Activated CD4-positive, alpha-beta T cell treated with anti-CD3 and anti-CD28 coated beads, Interleukin-2, amount 50 U/mL, for 4 hours (primary cell): ENCODE measurements at regions not wholly inside any gene's neighbourhood (a gene's known extent, or its start where the extent isn't known, plus 50 kb on each side); places are given as distances from the start of the nearest gene placed in this dataset.
"Not testable (repeated sequence)": the region's sequence is repeated elsewhere in the genome, so short reads cannot be mapped to it uniquely, and the experiment has no call there.

Experiments used
- DNase-seq, 2 experiments: peaks; one replicate each; pipeline ENCODE4 v3.0.0-alpha.2; 2020

DNA sequence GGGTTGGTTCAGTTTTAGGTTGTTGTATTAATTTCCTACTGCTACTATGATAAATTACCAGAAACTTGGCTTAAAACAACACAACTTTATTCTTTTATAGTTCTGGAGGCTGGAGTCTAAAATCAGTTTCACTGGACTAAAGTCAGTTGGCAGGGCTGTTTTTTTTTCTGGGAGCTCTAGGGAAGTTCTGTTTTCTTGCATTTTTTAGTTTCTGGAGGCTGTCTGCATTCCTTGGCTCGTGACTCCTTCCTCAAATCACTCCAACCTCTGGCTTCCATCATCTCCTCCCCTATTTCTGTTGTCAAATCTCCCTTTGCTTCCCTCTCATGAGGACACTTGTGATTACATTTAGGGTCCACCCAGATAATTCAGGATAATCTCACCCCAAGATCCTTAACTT is 51.3 kb upstream of the SUB1 start:
- DNase-seq = no peak

DNA sequence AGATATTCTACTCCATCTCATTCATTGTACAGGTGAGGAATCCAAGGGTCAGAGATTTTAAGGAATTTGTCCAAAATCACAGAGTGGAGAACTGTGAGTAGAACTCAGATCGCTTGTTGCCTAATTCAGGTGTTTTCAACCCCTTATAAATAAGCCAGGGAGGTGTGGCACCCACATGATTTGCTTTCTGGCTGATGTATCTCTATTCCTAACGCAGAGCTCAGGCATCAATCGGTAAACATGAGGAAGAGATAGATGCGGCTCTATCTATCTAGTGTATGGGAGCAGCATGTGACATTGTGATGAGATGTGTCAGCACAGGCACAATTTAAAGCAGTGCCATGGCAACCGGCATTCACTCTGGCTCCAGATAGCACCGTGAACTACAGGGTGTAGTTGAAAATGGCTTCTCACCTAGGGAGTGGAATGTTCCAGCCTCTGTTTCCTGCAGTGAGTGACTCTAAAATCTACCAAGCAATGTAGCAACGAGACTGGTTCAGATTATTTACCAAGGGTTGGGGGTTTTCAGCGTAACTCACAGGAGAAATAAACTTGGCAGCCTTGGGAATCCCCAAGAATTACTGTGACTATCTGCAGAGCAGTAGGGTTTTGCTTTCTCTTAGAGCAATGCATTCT is 53.4 kb upstream of the SUB1 start:
- DNase-seq = peak; percentile 43 to 50

DNA sequence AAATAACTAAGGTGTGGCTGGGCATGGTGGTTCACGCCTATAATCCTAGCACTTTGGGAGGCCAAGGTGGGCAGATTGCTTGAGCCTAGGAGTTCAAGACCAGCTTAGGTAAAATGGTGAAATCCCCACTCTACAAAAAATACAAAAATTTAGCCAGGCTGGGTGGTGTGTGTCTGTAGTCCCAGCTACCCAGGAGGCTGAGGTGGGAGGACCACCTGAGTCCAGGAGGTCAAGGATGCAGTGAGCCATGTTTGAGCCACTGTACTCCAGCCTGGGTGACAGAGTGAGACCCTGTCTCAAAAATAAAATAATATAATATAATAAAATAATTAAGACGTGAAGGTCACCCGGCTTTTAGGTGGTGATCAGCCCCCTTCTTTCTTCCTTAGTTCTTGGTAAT is 58.0 kb upstream of the SUB1 start:
- DNase-seq = not testable (repeated sequence)

DNA sequence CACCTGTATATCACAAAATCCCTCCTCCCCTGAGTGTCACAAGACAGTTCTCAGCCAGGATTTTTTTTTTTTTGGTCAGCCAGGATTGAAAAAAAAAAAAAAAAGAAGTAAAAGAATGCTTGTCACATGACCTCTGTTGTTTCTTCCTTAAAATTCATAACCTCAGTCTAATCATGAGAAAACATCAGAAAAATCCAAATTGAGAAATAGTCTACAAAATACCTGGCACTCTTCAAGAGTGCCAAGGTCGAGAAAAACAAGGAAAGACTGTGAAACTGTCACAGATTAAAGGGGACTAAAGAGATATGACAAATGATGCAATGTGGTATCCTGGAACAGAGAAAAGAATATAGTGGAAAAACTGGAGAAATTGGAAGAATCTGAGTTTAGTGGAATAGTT is 58.5 kb upstream of the SUB1 start:
- no peak for DNase-seq

DNA sequence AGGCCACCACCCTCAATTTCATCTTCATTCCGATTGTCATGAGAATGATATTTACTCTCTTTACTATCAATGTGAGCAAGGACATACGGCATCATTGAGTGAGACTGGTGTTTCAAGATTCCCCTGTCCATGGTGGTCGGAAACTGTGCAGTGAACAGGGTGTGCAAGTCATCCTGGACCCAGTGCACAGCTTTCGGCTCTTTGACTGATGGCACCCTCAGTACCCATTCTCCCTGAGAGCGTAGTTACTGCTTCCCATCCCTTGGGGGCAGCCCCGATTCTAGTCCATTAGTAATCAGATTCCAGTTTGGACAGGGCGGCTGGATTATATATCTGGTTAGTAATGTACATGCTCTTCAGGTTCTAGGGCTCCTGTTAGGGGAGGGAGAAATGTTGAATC is 61.7 kb upstream of the SUB1 start:
- DNase-seq = no peak

DNA sequence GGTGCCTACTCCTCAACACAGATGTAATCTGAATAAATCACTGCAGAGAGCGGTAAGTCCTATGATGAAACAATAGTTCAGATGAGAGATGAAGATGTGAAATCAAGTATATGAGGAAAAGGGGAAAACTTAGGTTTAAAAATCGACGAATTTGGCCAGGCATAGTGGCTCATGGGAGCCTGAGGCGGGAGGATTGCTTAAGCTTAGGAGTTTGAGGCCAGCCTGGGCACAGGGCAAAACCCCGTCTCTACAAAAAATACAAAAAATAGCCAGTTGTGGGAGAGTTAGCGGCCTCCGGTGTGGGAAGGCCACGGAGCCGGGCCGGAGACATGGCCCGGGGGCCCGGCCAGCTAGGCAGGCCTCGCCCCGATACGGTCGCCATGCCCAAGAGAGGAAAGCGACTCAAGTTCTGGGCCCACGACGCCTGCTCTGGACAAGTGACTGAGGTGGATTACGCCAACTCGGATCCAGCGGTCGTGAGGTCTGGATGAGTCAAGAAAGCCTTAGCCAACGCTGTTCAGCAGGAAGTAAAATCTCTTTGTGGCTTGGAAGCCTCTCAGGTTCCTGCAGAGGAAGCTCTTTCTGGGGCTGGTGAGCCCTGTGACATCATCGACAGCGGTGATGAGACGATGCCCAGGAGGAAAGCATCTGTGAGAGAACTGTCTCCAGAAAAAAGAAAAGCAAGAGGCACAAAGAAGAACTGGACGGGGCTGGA is 62.8 kb upstream of the SUB1 start:
- peak; percentile 18 to 26 for DNase-seq

DNA sequence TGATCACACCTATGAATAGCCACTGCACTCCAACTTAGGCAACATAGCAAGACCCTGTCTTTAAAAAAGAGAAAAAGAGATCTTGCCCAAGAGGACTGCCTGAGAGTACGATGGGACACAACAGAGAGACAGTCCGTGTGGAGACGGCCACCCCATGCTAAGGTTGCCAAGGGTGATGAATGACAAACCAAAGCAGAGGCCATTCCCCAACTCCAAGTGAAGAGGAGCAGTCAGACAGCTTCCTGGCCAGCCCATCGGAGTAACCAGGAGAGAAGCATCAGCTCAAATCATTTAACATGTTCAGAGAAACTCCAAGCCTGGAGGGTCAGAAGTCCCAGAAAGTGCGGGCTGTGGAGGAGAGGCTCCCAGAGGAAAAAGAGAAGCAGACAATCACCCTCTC is 63.9 kb upstream of the SUB1 start:
- no peak for DNase-seq

DNA sequence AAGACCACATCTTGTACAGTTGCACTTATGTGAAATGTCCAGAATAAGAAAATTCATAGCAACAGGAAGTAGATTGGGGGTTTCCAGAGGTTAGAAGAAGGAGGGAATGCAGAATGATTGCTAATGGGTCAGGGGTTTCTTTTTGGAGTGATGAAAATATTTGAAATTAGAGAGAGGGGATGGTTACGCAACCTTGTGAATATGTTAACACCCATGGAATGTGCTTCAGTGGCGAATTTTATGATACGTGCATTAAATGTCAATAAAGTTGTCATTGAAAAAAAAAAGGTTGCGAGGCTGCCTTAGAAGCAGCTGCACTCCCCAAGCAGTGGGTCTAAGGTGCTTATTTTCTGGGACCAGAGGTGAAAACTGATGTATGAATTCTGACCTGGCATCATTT is 64.4 kb upstream of the SUB1 start:
- no peak for DNase-seq

DNA sequence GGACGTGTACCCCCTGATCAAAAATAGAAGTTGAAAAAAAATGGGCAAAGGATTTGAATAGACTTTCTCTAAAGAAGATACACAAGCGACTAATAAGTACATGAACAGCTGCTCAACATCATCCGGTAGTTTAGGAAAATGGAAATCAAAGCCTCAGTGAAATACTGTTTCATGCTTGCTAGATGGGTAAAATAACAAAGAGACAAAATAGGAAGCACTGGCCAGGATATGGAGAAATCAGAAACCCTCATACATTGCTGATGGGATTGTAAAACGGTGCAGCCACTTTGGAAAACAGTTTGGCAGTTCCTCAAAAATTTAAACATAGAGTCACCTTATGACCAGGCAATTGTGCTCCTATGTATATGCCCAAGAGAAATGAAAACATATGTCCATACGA is 65.0 kb upstream of the SUB1 start:
- DNase-seq = no peak

DNA sequence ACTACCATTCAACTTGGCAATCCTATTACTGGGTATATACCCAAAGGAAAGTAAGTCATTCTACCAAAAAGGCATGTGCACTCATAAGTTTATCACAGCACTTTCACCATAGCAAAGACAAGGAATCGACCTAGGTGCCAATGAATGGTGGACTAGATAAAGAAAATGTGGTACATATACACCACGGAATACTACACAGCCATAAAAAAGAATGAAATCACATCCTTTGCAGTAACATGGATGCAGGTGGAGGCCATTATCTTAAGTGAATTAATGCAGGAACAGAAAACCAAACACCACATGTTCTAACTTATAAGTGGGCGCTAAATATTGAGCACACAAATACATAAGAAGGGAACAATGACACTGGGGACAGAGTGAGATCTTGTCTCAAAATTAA is 65.8 kb upstream of the SUB1 start:
- DNase-seq = no peak

DNA sequence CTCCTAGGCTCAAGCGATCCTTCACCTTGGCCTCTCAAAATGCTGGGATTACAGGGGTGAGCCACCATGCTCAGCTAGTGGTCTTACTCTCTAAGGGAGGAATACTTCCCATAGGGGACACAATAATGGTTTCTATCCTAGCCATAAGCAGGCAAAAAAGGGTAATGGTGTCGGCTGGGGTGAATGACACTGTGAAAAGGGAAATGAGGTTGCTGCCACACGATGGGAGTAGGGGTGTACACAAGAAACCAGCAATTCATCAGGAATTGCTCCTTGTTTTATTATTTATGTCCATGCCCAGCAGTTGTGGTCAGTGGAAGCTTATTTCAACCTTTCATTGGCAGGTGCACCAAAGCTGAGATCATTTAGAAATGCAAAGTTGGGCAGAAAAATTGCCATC is 70.3 kb upstream of the ZFR start:
- no peak for DNase-seq

DNA sequence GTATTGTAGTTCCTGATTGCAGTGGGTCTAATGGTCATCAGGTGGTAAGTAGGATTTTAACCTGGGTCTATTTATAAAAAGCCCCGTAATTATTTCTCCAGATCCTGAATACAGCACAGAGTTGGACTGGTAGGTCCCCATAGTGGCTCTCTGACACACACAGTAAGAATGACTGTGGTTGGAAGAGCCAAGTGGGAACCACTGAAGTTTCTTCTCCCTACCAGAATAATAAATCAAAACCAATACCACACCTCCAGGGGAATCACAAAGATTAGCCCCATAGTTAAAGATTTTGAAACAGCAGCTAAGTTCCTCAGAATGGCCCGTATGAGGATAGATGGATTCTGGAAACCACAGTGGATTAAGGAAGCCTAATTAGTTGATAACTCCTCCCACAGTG is 68.4 kb upstream of the ZFR start:
- DNase-seq = no peak

DNA sequence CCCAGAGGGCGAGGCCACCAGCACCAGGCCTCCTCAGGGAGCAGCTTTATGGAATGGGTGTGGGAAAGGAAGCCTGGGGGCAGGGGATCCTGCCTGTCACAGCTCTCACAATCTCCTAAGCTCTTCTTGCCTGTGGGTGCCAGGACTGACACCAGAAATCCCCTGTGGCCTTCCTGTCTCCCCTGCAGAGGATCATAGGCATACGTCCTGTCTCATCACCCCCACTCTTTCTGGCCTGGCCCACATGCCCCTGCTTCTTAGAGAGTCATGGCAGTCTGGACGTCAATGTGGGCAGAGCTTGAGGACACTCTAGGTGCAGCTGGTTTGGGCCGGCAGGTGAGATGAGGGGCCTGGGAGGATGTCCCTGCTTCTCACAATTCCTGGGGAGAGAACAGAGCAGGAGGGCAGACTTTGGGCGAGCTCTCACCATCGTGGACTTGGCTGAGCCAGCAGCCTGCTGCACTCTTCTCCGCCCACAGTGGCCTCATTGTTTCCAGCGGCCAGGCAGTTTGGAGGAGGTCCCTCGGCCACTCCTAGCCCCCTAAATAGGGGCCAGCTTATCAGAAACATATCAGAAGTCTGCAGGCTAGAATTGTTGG is 67.3 kb upstream of the ZFR start:
- DNase-seq = no peak

DNA sequence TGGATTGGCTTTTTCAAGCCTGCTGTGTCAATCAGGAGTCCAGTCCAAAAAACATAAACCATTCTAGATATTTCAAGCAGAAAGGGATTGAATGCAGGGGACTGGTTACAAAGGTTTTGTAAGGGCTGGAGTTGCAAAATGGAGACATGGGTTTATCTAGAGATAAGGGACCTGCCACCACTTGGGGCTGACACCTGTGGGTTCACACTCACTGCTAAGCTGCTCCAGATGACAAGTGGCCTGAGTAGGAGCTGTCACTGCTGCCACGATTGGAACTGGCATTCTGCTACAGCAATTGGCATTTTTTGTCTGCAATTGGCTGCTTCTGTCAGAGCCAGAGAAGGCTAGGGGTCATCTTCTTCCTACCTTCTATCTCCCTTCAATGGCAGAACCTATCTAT is 66.3 kb upstream of the ZFR start:
- DNase-seq = no peak

DNA sequence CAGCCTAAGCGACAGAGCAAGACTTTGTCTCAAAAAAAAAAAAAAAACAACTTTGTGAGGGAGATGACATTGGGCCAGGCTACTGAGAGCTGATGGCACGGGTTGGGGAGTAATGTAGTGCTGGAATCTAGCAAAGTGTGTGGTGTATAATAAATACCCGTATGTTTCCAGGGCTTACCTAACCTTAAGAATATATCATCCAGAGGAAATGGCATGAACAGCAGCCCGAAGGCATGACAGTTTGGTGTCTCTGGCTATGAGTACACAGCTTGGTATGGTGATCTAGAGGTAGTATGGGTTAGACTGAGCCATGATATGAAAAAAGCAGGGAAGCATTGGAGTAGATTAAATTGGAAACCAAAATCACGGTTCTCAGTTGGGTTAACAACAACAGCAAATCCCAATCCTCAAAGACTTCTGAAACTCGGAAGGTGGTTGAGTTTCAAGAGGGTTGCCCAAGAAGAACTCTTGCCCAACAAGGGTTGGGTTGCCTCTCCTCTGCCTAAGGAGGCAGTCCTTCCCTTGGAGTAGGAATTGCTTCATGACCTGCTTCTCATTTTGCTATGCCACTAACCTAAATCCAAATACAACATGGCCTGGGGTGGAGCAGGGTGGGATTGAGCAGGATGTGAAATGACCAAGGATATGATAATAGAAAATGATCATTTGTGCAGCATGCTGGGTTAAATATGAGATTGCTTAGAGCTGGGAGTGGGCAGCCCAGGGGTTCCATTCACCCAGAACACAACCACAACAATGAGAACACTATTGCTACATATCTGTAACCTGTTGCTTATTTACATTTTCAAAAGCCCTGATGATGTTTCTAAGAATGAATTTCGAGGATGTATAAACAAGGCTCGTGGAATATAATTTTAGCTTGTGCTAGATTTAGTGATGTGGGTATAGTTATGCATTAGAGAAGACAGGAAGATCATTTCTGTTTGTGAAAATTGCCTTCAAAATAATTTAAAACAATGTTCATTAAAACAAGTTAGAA is 64.6 kb upstream of the ZFR start:
- no peak for DNase-seq

DNA sequence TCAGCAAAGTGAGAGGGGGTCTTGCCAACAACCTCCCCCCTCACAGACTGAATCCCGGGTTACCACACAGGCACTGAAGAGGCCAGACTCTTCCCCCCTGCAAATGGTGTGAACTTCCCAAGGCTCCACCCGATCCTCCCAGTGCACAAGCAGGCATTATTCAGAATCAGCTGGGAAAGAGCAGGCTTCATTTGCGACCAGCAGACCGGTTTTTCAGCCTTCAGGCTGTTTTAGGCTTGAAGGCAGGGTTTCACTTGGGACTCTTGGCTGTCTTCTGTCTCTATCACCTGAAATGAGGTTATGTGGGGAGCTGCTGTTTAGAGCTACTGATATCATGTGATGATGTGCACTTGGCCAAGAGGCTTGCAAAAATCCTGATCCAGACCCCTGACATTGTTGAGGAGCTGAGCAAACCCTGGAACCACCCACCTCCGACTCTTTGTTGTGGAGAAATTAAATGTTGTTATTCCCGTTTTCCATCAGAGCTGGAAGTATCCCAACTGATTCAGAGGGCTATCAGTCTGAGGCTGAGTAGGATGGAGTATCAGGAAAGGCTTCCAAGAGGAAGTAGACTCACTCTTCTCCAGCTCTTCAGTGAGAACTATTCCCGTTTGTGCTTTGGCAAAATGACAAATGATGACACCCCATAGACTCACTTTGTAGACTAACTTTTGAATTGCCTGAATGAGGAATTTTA is 63.3 kb upstream of the ZFR start:
- no peak for DNase-seq

DNA sequence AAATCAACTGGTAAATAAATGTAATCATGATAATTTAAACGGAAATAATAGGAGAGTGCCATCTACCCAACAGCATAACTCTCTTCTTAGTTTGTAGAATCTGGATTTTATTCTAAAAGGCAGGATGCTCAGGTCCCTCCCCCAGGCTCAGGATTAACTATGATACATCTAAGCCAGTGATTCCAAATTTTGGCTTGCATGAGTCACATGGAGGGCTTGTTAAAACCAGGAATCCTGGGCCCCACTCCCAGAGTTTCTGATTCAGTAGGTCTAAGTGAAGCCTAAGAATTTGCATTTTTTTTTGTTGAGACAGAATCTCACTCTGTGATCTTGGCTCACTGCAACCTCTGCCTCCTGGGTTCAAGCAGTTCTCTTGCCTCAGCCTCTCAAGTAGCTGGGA is 62.3 kb upstream of the ZFR start:
- DNase-seq = no peak

DNA sequence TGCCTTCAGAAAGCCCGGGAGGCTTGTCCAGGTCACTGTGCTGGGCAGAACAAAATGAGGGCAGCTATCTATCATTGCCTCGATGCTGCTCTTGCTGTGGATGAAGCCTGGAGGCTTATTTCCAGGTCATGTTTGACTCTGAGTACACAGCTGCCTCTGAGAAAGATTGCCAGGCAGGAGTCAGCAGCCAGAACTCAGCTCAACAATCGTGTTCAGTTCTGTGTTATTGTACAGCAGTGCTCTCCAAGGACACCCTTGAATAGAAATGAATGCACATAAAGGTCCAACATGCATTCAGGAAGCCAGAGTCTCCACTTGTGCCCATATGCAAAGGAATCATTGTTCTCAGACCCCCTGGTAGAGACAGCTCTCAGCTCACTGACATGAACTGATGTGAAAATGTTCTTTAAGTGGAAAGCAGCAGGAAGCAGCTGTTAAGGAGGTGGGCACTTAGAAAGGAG is 61.7 kb upstream of the ZFR start:
- DNase-seq = no peak

DNA sequence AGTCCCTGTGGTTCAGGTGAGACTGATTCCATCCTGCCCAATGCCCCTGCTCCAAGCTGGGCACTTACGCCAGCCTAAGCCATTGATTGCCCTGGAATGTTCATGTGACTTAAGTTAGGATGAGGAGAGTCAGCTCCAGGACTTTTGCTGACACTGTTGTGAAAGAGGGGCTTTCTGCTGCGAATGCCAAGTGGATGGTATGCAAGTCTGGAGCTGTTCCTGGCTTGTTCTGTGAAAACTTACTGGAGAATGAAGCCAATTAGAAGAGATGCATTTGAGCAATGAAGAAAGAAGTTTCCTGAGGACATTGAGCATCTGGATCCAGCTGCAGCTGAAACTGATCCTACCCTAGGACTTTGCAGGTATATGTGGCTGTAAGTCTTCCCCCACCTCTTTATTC is 61.2 kb upstream of the ZFR start:
- no peak for DNase-seq

DNA sequence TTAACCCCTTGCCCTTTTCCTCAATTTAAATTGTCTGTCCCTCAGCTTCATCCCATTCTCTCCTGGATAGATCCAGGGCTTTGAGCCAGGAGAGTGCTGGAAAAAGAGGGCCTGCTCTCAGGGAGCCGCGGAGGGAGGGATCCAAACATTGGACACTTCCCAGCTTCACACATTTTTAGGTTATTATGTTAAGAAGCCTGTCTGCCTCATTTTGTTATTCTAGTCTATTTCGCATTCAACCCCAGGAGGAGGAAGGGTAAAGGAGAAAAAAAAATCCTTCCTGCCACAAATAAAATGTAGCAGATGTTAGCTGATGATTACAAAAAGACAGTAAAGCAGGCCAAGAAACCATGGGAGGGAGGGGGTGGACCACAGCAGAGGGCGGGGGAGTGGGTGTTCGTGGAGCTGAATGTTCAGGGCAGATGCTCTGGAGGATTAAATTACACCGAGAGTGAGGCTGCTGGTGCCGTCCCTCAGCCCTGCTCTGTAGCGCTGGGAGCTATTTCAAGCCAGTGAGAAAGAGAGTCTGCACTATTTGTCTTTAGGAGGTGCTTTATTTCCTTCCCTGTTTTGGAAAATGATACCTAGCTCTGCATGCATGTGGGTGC is 60.6 kb upstream of the ZFR start:
- no peak for DNase-seq

DNA sequence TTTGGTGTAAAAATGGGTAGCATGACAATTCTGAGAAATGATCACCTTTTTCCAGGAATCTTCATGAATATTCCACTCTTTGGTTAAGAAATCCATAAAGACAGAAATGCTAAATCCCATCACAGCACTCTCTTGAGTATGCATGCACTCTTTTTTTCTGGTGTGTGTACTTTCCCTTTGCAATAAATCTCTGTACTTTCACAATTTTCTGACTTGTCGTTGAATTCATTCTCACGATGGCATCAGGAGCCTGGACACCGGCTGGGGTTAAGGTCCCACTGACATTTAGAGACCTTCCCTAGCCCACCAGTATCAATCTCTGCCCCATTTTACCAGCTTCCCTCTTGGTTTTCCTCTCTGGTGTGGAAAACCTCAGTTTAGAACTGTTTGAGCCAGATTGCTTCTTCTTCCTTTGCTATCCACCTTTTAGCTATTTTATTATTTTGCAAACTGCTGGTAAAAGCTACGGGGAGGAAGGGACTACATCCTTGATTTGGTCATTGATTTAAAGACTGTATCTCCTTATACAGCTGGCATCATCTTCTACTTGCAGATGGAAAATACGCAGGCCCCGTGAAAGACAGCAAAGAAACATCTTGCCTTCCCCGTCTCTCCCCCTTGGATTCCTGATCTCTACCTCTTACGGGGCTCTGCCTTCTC is 59.9 kb upstream of the ZFR start:
- no peak for DNase-seq

DNA sequence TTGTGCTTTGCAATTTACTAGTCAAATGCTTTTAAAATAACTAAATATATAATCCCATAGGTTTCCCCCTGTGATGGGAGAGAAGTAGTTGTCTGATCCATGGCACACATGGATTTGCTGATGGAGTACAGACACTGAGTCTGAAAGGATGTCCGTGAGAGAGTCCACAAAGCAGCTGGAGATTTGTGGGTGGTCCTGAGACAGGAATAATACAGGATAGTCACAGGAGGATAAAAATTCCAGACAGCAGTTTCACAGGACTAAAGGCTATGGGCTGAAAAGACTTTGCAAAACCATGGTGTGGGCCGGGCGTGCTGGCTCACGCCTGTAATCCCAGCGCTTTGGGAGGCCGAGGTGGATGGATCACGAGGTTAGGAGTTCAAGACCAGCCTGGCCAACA is 58.7 kb upstream of the ZFR start:
- no peak for DNase-seq
